ENCODE measurements at regions not wholly inside any gene's neighbourhood (a gene's known extent, or its start where the extent isn't known, plus 50 kb on each side); places are given as distances from the start of the nearest gene placed in this dataset.

DNA sequence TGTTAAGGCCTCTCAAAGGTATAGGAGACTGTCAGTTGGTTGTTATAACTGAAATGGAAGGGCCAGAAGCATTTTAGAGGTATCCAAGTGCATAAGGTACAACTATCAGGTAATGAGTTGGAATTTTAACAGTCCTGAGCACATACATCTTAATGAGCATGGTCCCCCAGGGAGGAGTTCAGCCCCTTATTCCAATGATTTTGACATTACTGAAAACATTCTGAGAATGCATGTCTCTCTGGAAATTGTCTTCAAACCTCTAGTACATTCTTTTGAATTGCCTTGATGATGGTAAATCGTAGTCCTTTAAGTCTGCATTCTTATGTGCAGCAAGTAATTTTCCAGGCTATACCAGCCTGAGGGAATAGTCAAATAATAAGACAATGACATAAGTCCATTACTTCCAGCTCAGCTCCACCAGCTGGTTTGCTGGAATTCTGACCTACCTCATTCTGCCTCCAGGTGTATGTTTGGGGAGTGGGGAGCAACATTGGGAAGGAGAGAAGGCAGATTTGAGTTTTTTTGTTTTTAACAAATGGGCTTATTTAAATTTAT, 239.2 kb downstream of the MSRB3 start:
- TF ChIP-seq, protein P1, sequence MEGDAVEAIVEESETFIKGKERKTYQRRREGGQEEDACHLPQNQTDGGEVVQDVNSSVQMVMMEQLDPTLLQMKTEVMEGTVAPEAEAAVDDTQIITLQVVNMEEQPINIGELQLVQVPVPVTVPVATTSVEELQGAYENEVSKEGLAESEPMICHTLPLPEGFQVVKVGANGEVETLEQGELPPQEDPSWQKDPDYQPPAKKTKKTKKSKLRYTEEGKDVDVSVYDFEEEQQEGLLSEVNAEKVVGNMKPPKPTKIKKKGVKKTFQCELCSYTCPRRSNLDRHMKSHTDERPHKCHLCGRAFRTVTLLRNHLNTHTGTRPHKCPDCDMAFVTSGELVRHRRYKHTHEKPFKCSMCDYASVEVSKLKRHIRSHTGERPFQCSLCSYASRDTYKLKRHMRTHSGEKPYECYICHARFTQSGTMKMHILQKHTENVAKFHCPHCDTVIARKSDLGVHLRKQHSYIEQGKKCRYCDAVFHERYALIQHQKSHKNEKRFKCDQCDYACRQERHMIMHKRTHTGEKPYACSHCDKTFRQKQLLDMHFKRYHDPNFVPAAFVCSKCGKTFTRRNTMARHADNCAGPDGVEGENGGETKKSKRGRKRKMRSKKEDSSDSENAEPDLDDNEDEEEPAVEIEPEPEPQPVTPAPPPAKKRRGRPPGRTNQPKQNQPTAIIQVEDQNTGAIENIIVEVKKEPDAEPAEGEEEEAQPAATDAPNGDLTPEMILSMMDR (IDR thresholded peaks at IDR 0.05): no peak

DNA sequence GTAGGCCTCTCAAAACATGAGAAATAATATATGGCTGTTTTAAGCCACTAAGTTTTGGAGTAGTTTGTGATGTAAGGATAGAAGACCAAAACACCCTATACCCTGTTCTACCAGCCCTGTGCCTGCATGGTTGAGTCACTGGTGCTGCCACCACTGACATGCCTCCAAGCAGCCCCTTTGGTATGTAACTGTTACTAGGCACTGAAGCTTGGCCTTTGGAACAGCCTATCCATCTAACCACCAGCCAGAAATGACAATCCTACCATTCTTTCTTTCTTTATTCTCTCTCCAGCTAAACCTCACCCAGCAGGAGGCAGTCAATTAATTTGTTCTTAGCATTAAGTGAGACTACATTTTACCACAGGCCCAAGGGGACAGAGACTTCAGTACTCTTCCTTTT, 240.3 kb downstream of the MSRB3 start:
- TF ChIP-seq, protein P1 (IDR thresholded peaks at IDR 0.05): no peak

DNA sequence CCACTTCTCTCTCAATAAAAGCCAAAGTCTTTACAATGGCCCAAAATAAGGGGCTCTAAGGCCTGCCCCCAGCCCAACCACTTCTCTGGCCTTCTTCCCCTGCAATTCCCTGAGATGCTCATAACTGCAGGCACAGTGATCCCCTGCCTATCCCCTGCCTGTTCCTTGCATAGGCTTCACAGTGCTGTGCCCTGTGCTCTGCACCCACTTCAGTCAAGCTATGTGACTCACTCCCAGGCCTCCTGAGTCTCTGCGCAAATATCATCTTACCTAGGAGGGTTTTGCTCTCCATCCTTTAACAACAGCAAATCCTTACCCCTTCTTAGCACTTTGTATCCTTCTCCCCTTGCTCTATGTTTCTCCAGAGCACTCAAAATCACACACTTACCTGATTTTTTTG, 242.2 kb downstream of the MSRB3 start:
- TF ChIP-seq, protein P1 (IDR thresholded peaks at IDR 0.05): no peak

DNA sequence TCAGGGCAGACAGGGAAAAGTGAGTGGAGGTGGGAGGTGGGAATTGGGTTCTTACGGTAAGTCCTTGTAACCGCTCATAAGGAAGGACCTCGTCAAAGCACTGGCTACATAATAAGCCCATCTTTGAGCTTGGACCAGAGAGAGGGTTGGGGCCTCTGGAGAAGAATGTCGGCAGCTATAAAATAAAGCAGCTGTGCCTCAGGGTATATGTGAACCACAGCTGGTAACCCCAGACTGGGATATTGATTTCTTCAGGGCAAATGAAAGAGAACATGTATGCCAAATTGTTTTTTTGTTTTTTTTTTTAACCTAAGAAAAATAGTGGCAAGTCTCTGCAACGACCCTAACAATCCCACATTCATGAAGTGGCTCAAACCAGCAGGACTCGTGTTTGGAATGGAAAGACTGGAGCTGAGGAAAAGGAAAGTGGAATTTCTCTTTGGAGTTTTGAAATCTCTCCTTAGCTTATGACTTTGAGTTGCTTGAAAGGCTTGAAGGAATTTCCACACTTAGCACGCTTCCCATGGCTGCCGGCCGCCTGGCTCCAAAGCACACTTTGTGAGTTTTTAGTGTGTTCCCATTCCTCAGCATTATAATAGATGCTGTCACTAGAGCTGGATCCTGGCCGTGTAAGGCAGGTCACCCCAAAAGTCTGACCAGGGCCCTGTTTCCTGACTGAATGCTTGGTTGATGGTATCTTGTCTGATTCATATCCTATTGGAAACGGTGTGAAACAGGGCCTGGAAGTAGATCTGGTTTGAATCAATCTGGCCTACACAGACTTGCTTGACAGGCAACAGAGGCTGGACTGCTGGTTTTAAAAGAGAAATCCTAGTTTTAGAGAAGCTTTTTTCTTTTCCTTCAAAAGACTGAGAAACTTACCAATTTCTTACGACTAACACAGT, 244.7 kb downstream of the MSRB3 start:
- TF ChIP-seq, protein P1 (IDR thresholded peaks at IDR 0.05): no peak

DNA sequence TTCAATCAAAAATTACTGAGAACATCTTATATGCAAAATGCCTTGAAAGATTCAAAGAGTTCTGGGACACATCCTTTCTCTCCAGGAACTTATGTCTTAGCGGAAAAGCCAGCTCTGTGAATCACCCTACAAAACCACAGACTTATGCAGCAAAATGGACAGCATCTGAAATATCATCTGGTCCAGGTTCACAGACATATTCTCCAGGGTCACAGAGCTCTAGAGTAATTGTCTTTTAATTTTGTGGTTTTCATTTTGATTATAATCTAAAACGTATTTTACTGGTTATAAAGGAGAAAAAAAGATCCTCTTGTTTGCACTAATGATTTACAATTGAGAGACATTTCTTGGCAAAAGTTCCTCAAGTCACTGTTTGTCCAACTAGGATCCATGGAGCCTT, 246.2 kb downstream of the MSRB3 start:
- TF ChIP-seq, protein P1 (IDR thresholded peaks at IDR 0.05): no peak

DNA sequence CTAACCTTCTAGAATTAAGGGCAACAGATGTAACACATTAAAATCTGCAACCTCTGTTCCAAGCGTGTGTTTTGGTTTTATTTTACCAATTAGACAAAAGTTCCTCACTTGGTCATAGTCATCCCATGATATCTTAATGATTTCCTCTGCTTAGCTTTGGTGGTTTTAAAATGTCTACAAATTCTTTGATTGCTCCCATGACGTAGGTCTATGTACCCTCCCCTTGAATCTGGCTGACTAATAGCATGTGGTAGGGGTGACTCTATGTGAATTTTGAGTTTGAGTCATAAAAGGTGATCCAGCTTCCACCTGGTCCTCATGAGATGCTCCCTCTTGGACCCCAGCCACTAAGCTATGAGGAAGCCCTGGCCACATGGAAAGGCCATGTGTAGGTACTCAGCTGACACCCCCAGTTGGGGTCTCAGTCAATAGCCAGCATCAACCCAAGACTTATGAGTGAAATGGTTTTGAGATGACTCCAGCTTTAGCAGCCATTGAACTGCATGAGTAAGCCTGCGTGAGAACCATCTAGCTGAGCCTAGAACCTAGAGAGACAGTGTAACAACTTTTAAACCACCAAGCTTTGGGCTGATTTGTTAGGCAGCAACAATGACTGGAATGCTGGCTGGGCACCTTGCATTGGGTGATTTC, 247.1 kb downstream of the MSRB3 start:
- TF ChIP-seq, protein P1 (IDR thresholded peaks at IDR 0.05): no peak

DNA sequence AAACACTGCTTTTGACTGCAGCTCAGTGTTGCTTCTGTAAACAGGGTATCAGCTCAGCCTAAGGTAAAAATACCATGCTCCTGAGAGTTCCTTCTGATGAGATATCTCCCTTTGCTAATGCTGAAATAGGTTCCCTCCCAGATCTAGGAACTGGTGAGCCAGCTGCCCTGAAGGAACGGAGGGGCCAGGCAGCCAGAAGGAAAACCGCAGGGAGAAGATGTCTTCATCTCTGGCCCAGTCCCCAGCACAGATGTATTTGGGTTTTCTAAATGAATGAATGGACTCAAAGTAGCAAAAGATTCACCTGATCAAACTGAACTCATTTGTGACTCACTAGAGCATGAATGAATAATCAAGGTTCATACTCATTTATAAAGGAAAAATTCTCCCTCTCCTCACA, 247.8 kb downstream of the MSRB3 start:
- TF ChIP-seq, protein P1 (IDR thresholded peaks at IDR 0.05): no peak

Data from LNCAP (cell line).